ENCODE measurements at regions not wholly inside any gene's neighbourhood (a gene's known extent, or its start where the extent isn't known, plus 50 kb on each side); places are given as distances from the start of the nearest gene placed in this dataset.

DNA sequence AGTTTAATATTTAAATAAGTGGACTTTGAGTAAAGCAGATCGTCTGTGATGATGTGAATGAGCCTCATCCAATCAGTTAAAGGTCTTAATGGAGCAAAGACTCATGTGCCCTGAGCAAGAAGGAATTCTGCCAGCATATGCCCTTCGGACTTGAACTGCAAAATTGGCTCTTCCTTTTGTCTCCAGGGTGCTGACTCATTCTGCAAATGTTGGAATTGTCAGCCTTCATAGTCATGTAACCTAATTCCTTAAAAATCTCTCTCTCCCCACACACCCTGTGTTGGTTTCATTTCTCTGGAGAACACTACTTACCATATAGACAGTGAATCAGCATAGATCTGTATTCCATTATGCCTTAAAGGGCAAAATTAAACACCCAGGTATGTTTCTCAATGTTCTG lies 609.8 kb upstream of the GALNTL6 start:
- H2BK120ac ChIP-seq (replicated peaks; ENCODE audit: low read depth, low read length): no peak overlapping the region
- no peak overlapping the region for H4K8ac ChIP-seq (ENCODE audit: extremely low read depth, insufficient read depth, low read length)
- H3K27me3 ChIP-seq (replicated peaks in 1 of 4; ENCODE audit: control insufficient read depth in 3 of 4, extremely low read depth in 1 of 4, insufficient read depth in 3 of 4, low read length in 3 of 4): no peaks in the 10 kb centered on the region
- no peak overlapping the region for H3K4ac ChIP-seq (replicated peaks; ENCODE audit: insufficient read length, low read depth, low read length)
- H2AFZ ChIP-seq (ENCODE audit: low read length): peak overlapping the region; percentile 76; the same call in 1 of the 2 replicates
- WGBS, 2 experiments (ENCODE audit: extremely low coverage in 1 of 2, insufficient coverage in 1 of 2, insufficient read length in 1 of 2, insufficient replicate concordance in 2 of 2, low coverage in 1 of 2, low lambda C conversion rate in 2 of 2, missing lambda C conversion rate in 1 of 2): 88% methylated on average over 2 of the region's 2 CpGs; no CpG with 5 or more reads in 1 of the 2 experiments
- no peaks in the 10 kb centered on the region for H3K23me2 ChIP-seq (ENCODE audit: low read depth, low read length)
- no peak overlapping the region for H3K18ac ChIP-seq (ENCODE audit: extremely low read depth, low read length)
- H4K5ac ChIP-seq (ENCODE audit: insufficient read length, low read depth, low read length): no peak overlapping the region
- DNase-seq (ENCODE audit: low read depth in 1 of 2, low spot score in 2 of 2): peak in 1 of 2 experiments; percentile 9
- no peak overlapping the region for H3K23ac ChIP-seq (ENCODE audit: insufficient read length)
- H2AK5ac ChIP-seq (ENCODE audit: low read depth, low read length): no peak overlapping the region
- H3K9me3 ChIP-seq (ENCODE audit: insufficient read depth in 2 of 2, low read depth in 1 of 2, low read length in 1 of 2): no peaks in the 10 kb centered on the region
- POLR2A ChIA-PET (ENCODE audit: partially characterized antibody): no interaction called here
- no peak overlapping the region for H3K9ac ChIP-seq (replicated peaks in 1 of 4; ENCODE audit: extremely low read depth in 1 of 4, low read depth in 3 of 4, low read length in 3 of 4)
- H2BK20ac ChIP-seq (ENCODE audit: low read length): no peak overlapping the region
- H3K36me3 ChIP-seq (ENCODE audit: control insufficient read depth in 2 of 4, insufficient read depth in 4 of 4, low read length in 3 of 4): no peaks in the 10 kb centered on the region
- H3K79me2 ChIP-seq (ENCODE audit: control insufficient read depth in 1 of 2, insufficient read depth in 2 of 2, low read length in 2 of 2): no peaks in the 10 kb centered on the region
- H3K27ac ChIP-seq (ENCODE audit: low read depth, low read length): no peak overlapping the region
- no peak overlapping the region for H3K14ac ChIP-seq (ENCODE audit: insufficient read length)
- TF ChIP-seq, protein P1, sequence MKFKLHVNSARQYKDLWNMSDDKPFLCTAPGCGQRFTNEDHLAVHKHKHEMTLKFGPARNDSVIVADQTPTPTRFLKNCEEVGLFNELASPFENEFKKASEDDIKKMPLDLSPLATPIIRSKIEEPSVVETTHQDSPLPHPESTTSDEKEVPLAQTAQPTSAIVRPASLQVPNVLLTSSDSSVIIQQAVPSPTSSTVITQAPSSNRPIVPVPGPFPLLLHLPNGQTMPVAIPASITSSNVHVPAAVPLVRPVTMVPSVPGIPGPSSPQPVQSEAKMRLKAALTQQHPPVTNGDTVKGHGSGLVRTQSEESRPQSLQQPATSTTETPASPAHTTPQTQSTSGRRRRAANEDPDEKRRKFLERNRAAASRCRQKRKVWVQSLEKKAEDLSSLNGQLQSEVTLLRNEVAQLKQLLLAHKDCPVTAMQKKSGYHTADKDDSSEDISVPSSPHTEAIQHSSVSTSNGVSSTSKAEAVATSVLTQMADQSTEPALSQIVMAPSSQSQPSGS (IDR thresholded peaks at IDR 0.05; ENCODE audit: low read length): no peak
- TF ChIP-seq ZNF274 (IDR thresholded peaks at IDR 0.05; ENCODE audit: borderline replicate concordance, extremely low read depth, low read length) (no peak), NANOG (IDR thresholded peaks at IDR 0.05; ENCODE audit: insufficient read depth, low read depth, low read length, poor library complexity, severe bottlenecking) (no peak), KDM1A (IDR thresholded peaks at IDR 0.05; ENCODE audit: borderline replicate concordance, low read length) (no peak), TCF12 (IDR thresholded peaks at IDR 0.05; ENCODE audit: low read depth, low read length) (no peak), HDAC6 (IDR thresholded peaks at IDR 0.05; ENCODE audit: low read depth, low read length) (no peak), CREB1 (IDR thresholded peaks at IDR 0.05) (no peak)
- H2BK15ac ChIP-seq (ENCODE audit: low read length): no peak overlapping the region
- H2BK5ac ChIP-seq (ENCODE audit: low read depth, low read length): no peak overlapping the region
- H4K91ac ChIP-seq (replicated peaks; ENCODE audit: insufficient read length, low read length): no peak overlapping the region
- H3K56ac ChIP-seq (replicated peaks; ENCODE audit: insufficient read length, low read depth, low read length): no peak overlapping the region
- H3K4me1 ChIP-seq (replicated peaks in 1 of 4; ENCODE audit: control insufficient read depth in 3 of 4, insufficient read depth in 4 of 4, low read length in 3 of 4): no peaks in the 10 kb centered on the region; a peak in 1 of 7 replicates
- no peaks in the 10 kb centered on the region for H3K79me1 ChIP-seq (ENCODE audit: low read depth, low read length)
- H3K4me2 ChIP-seq (ENCODE audit: insufficient read depth in 1 of 2, low read depth in 2 of 2, low read length in 2 of 2): no peak overlapping the region
- CTCF ChIA-PET (ENCODE audit: partially characterized antibody): no interaction called here
- H4K20me1 ChIP-seq (replicated peaks in 1 of 2; ENCODE audit: control insufficient read depth in 1 of 2, insufficient read depth in 2 of 2, low read length in 2 of 2): no peaks in the 10 kb centered on the region
- no peak overlapping the region for H2BK12ac ChIP-seq (ENCODE audit: low read depth, low read length)
- FAIRE-seq: no peak
- H3K4me3 ChIP-seq (ENCODE audit: extremely low read depth in 1 of 4, insufficient read depth in 2 of 4, low read depth in 3 of 4, low read length in 4 of 4): no peak overlapping the region
